Keratinocyte (primary cell): ENCODE measurements at regions not wholly inside any gene's neighbourhood (a gene's known extent, or its start where the extent isn't known, plus 50 kb on each side); places are given as distances from the start of the nearest gene placed in this dataset.

ENCODE experiments used
- DNase-seq: peaks from one replicate; pipeline ENCODE4 v3.0.0-alpha.2; 2011; ENCODE audit warnings: low read depth, missing footprints, low spot score
- FAIRE-seq: peaks from 2 replicates; lab custom pipeline; 2011; peaks lifted over from hg19 to GRCh38; lab: Jason Lieb, UNC
- H2AFZ ChIP-seq: 2 replicates; pipeline ENCODE4 v1.6.0; 2012; ENCODE audit warnings: low read length, control low read depth, inconsistent platforms; ENCODE audit not compliant: control insufficient read depth
- H3K27ac ChIP-seq: 2 replicates; pipeline ENCODE4 v1.5.1; 2011; ENCODE audit warnings: low read length; ENCODE audit not compliant: control insufficient read depth, insufficient read depth
- H3K27me3 ChIP-seq: 3 replicates; pipeline ENCODE4 v1.6.0; 2011; ENCODE audit warnings: low read length; ENCODE audit not compliant: control insufficient read depth, insufficient read depth; ENCODE audit errors: extremely low read depth
- H3K36me3 ChIP-seq, 2 experiments: 2 replicates in 1 of 2; 3 replicates in 1 of 2; pipeline ENCODE4 v1.5.1; 2011; ENCODE audit warnings: low read length in 2 of 2, mild to moderate bottlenecking in 1 of 2; ENCODE audit not compliant: control insufficient read depth in 2 of 2, insufficient read depth in 2 of 2; ENCODE audit errors: extremely low read depth in 1 of 2
- H3K4me1 ChIP-seq: 3 replicates; pipeline ENCODE4 v1.5.1; 2011; ENCODE audit warnings: low read length; ENCODE audit not compliant: control insufficient read depth, insufficient read depth; ENCODE audit errors: extremely low read depth
- H3K4me2 ChIP-seq: 3 replicates; pipeline ENCODE4 v1.6.0; 2011; ENCODE audit warnings: low read depth, low read length; ENCODE audit not compliant: control insufficient read depth, insufficient read depth; ENCODE audit errors: extremely low read depth
- H3K4me3 ChIP-seq, 3 experiments: fragments of 200-600 bp in 1 of 3; sonication (generic) in 1 of 3; 2 replicates in 2 of 3; 3 replicates in 1 of 3; pipeline ENCODE4 v1.5.1; 2011 to 2016; ENCODE audit warnings: low read length in 3 of 3, mild to moderate bottlenecking in 3 of 3, control low read depth in 2 of 3, inconsistent platforms in 1 of 3, low read depth in 1 of 3, mixed read lengths in 1 of 3, mixed run types in 1 of 3, moderate library complexity in 1 of 3; ENCODE audit not compliant: control insufficient read depth in 2 of 3, insufficient read depth in 2 of 3; ENCODE audit errors: extremely low read depth in 1 of 3
- H3K79me2 ChIP-seq: 2 replicates; pipeline ENCODE4 v1.6.0; 2012; ENCODE audit warnings: low read length; ENCODE audit not compliant: control insufficient read depth, insufficient read depth
- H3K9ac ChIP-seq: 3 replicates; pipeline ENCODE4 v1.6.0; 2011; ENCODE audit warnings: low read length; ENCODE audit not compliant: control insufficient read depth, insufficient read depth; ENCODE audit errors: extremely low read depth
- H3K9me1 ChIP-seq: 3 replicates; pipeline ENCODE4 v1.6.0; 2011; ENCODE audit warnings: low read length; ENCODE audit not compliant: control insufficient read depth, insufficient read depth; ENCODE audit errors: extremely low read depth
- H3K9me3 ChIP-seq: 2 replicates; pipeline ENCODE4 v1.5.1; 2012; ENCODE audit warnings: low read depth, low read length; ENCODE audit not compliant: control insufficient read depth
- H4K20me1 ChIP-seq: 3 replicates; pipeline ENCODE4 v1.6.0; 2011; ENCODE audit warnings: low read length; ENCODE audit not compliant: control insufficient read depth, insufficient read depth; ENCODE audit errors: extremely low read depth
- CTCF ChIP-seq, 3 experiments: IDR thresholded peaks in 1 of 3; conservative IDR thresholded peaks in 1 of 3; optimal IDR thresholded peaks in 1 of 3; 2 replicates in 2 of 3; 3 replicates in 1 of 3; pipeline versions ENCODE3 to v1.5.1; 2011; ENCODE audit warnings: low read length in 3 of 3, mild to moderate bottlenecking in 3 of 3, moderate library complexity in 2 of 3, control low read depth in 1 of 3, inconsistent platforms in 1 of 3; ENCODE audit not compliant: insufficient read depth in 2 of 3; ENCODE audit errors: extremely low read depth in 1 of 3
- EZH2 ChIP-seq: IDR thresholded peaks from one replicate; pipeline ENCODE4 v1.6.1; 2012; ENCODE audit warnings: inconsistent platforms, mild to moderate bottlenecking, low read length, moderate library complexity
- dilution Hi-C: fragments of 300-500 bp; cut with MboI; formaldehyde crosslinking; loops from one replicate; pipeline ENCODE4 v1.7.0; 2020; ENCODE audit warnings: low sequenced_read_pairs; ENCODE audit not compliant: extremely low pct_ligation_motif_present

DNA sequence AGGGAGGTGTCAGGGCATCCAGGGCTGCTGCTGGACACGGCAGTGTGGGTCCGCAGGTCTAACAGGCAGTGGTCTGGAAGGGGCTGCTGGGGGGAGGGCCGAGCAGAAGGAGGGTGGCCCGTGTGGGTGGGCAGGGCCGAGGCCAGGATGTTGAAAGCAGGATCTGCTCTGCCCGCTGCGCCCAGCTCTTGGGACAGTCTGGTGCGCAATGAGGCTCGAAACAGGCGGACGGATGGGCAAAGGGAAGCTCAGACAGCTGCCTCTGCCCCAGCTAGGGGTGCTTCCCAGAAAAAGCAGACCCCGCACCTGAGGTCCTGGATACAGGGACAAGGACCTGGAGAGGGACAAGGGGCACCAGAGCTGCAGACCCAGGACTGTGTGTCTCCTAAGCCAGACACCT lies 121.3 kb downstream of the FAM53A start:
- Histone ChIP-seq H3K27ac (no peak overlapping the region), H3K36me3 (no peaks in the 10 kb centered on the region), H2AFZ (no peak overlapping the region), H3K9me1 (no peaks in the 10 kb centered on the region), H3K9ac (no peak overlapping the region), H3K9me3 (no peaks in the 10 kb centered on the region), H4K20me1 (no peaks in the 10 kb centered on the region), H3K79me2 (no peaks in the 10 kb centered on the region), H3K4me1 (peaks cover 7% of the 10 kb centered on the region), H3K4me3 (no peak overlapping the region), H3K27me3 (peaks cover 45% of the 10 kb centered on the region), H3K4me2 (no peak overlapping the region)
- dilution Hi-C loops = no loop called here
- DNase-seq = no peak
- no peak for TF ChIP-seq EZH2
- TF ChIP-seq CTCF (optimal IDR thresholded peaks at IDR 0.05 in 1 of 3, IDR thresholded peaks at IDR 0.05 in 1 of 3, conservative IDR thresholded peaks at IDR 0.05 in 1 of 3; ENCODE audit: extremely low read depth in 1 of 3, insufficient read depth in 2 of 3, low read length in 3 of 3) = no peak
- FAIRE-seq = no peak

- DNase-seq = no peak
- peaks cover 44% of the 10 kb centered on the region for H3K27me3 ChIP-seq
- no peak for FAIRE-seq
These were observed 121.7 kb downstream of the FAM53A start for GRCh38 chr4:1562371-1562770.

More at GRCh38 chr4:1562371-1562770, 121.7 kb downstream of the FAM53A start:
- no peaks in the 10 kb centered on the region for H3K79me2 ChIP-seq
- peaks cover 7% of the 10 kb centered on the region for H3K4me1 ChIP-seq
- no peaks in the 10 kb centered on the region for H3K9me1 ChIP-seq
- no peaks in the 10 kb centered on the region for H3K9me3 ChIP-seq
- dilution Hi-C loops = no loop called here
- H3K27ac ChIP-seq = no peak overlapping the region
- no peak overlapping the region for H3K4me3 ChIP-seq
- H3K36me3 ChIP-seq = no peaks in the 10 kb centered on the region
- TF ChIP-seq CTCF (optimal IDR thresholded peaks at IDR 0.05 in 1 of 3, IDR thresholded peaks at IDR 0.05 in 1 of 3, conservative IDR thresholded peaks at IDR 0.05 in 1 of 3; ENCODE audit: extremely low read depth in 1 of 3, insufficient read depth in 2 of 3, low read length in 3 of 3) (no peak), EZH2 (no peak)
- H3K4me2 ChIP-seq = no peak overlapping the region
- no peaks in the 10 kb centered on the region for H4K20me1 ChIP-seq
- no peak overlapping the region for H3K9ac ChIP-seq
- no peak overlapping the region for H2AFZ ChIP-seq
